ENCODE measurements at regions not wholly inside any gene's neighbourhood (a gene's known extent, or its start where the extent isn't known, plus 50 kb on each side); places are given as distances from the start of the nearest gene placed in this dataset.

DNA sequence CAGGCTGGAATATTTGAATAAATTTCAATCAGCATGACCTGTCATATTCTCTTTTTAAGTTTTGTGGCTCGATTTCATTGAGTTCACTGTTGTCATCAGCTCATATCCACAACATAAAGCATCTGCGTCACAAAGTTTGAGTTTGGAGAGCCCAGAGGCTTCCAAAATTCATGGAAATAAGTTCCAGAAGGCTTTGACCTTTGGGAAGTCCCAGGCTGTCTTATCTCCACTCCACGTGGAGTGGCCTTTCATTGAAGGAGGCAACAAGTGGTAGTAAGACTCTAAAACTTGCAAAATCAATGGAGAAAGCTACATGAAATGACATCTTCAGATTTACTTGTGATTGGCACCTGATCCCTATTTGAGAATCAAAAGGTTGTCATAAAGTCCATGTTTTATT is 54.1 kb upstream of the UNC5C start:
- DNase-seq: no peak
- Histone ChIP-seq H3K9me3 (no peaks in the 10 kb centered on the region), H3K4me1 (no peaks in the 10 kb centered on the region), H3K27me3 (no peaks in the 10 kb centered on the region), H3K36me3 (no peaks in the 10 kb centered on the region), H3K4me3 (no peak overlapping the region), H3K27ac (no peak overlapping the region)
- ATAC-seq: no peak
- intact Hi-C loops (cut with DNase I): no loop called here
- TF ChIP-seq CTCF (IDR thresholded peaks at IDR 0.05): no peak

GRCh38 chr4:95601356-95601755 is 52.6 kb upstream of the UNC5C start:
- ATAC-seq: no peak

GRCh38 chr4:95599777-95600400 is 51.1 kb upstream of the UNC5C start:
- no peak overlapping the region for H3K4me3 ChIP-seq
- no peak for DNase-seq
- TF ChIP-seq CTCF (IDR thresholded peaks at IDR 0.05): no peak

More at GRCh38 chr4:95601356-95601755, 52.6 kb upstream of the UNC5C start:
- Histone ChIP-seq H3K9me3 (no peaks in the 10 kb centered on the region), H3K4me1 (no peaks in the 10 kb centered on the region), H3K4me3 (no peak overlapping the region), H3K27me3 (no peaks in the 10 kb centered on the region), H3K36me3 (no peaks in the 10 kb centered on the region), H3K27ac (no peak overlapping the region)
- intact Hi-C loops (cut with DNase I): no loop called here
- DNase-seq: no peak
- no peak for TF ChIP-seq CTCF (IDR thresholded peaks at IDR 0.05)

More at GRCh38 chr4:95599777-95600400, 51.1 kb upstream of the UNC5C start:
- no peaks in the 10 kb centered on the region for H3K4me1 ChIP-seq
- intact Hi-C loops (cut with DNase I): no loop called here
- H3K36me3 ChIP-seq: no peaks in the 10 kb centered on the region
- ATAC-seq: no peak
- H3K9me3 ChIP-seq: no peaks in the 10 kb centered on the region
- H3K27me3 ChIP-seq: no peaks in the 10 kb centered on the region
- H3K27ac ChIP-seq: no peak overlapping the region

Measured in left lung (tissue), 4 donors.